Sigmoid colon (tissue), 4 donors: ENCODE measurements at regions not wholly inside any gene's neighbourhood (a gene's known extent, or its start where the extent isn't known, plus 50 kb on each side); places are given as distances from the start of the nearest gene placed in this dataset.

ENCODE experiments used
- CTCF ChIP-seq, 4 experiments: fragments of 450-650 bp in 3 of 4; fragments of 200-600 bp in 1 of 4; IDR thresholded peaks; one replicate each; pipeline ENCODE4 v1.5.1; 2016 to 2019; ENCODE audit warnings: antibody characterized with exemption in 4 of 4, mild to moderate bottlenecking in 3 of 4, moderate library complexity in 2 of 4
- EP300 ChIP-seq, 4 donors: sonication (generic); formaldehyde crosslinking; IDR thresholded peaks; one replicate each; pipeline ENCODE4 v1.6.1; 2017; ENCODE audit warnings: antibody characterized with exemption in 4 of 4
- POLR2A ChIP-seq, 2 donors: fragments of 450-650 bp; IDR thresholded peaks; one replicate each; pipeline ENCODE4 v1.6.1; 2016; ENCODE audit warnings: antibody characterized with exemption in 2 of 2, mild to moderate bottlenecking in 2 of 2, moderate library complexity in 2 of 2
- POLR2AphosphoS5 ChIP-seq, 4 donors: sonication (generic); formaldehyde crosslinking; IDR thresholded peaks; one replicate each; pipeline ENCODE4 v1.6.1; 2017; ENCODE audit warnings: antibody characterized with exemption in 4 of 4

- TF ChIP-seq CTCF (IDR thresholded peaks at IDR 0.05) (no peak), EP300 (IDR thresholded peaks at IDR 0.05) (no peak), POLR2A (IDR thresholded peaks at IDR 0.05) (no peak), POLR2AphosphoS5 (IDR thresholded peaks at IDR 0.05) (no peak)
These were observed 466.0 kb upstream of the THBS1 start for GRCh38 chr15:39114690-39115378.
